ENCODE measurements at regions not wholly inside any gene's neighbourhood (a gene's known extent, or its start where the extent isn't known, plus 50 kb on each side); places are given as distances from the start of the nearest gene placed in this dataset.

DNA sequence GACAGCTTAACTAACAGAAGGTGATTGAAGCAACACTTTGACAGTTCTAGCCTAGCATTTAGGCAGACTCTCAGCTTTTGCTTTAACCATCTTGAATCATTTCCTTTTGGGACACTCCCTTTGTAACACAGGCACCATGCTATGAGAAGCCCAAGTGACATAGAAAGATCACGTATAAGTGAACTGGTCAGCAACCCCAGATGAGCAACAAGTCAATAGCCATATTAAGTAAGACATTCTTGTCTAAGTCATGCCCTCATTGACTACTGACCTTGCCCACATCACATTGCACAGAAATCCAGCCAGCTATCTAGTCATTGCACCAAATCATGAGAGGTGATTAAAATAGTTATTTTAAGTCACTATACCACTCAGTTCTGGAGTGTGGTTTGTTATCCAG lies 476.8 kb downstream of the TRHDE start:
- H4K5ac ChIP-seq (ENCODE audit: insufficient read length, low read depth, low read length), result no peak overlapping the region
- H3K79me1 ChIP-seq (ENCODE audit: low read depth, low read length), result no peaks in the 10 kb centered on the region
- ChIA-PET CTCF (ENCODE audit: partially characterized antibody) (interaction anchor here (0.8 to 1.5 kb wide), 2 partner anchors 9 to 17 kb away, joined by 3 to 4 read pairs; no protein-coding TSS in a partner anchor), POLR2A (ENCODE audit: partially characterized antibody) (no interaction called here)
- H3K4me3 ChIP-seq (ENCODE audit: extremely low read depth in 1 of 4, insufficient read depth in 2 of 4, low read depth in 3 of 4, low read length in 4 of 4), result no peak overlapping the region
- no peaks in the 10 kb centered on the region for H3K4me1 ChIP-seq (replicated peaks in 1 of 4; ENCODE audit: control insufficient read depth in 3 of 4, insufficient read depth in 4 of 4, low read length in 3 of 4)
- H3K56ac ChIP-seq (replicated peaks; ENCODE audit: insufficient read length, low read depth, low read length), result no peak overlapping the region
- no peak overlapping the region for H2BK12ac ChIP-seq (ENCODE audit: low read depth, low read length)
- FAIRE-seq, result no peak
- no peaks in the 10 kb centered on the region for H3K27me3 ChIP-seq (replicated peaks in 1 of 4; ENCODE audit: control insufficient read depth in 3 of 4, extremely low read depth in 1 of 4, insufficient read depth in 3 of 4, low read length in 3 of 4)
- H2AFZ ChIP-seq (ENCODE audit: low read length), result no peak overlapping the region
- no peak for TF ChIP-seq JUN (IDR thresholded peaks at IDR 0.05; ENCODE audit: low read depth, low read length)
- no peaks in the 10 kb centered on the region for H3K9me3 ChIP-seq (ENCODE audit: insufficient read depth in 2 of 2, low read depth in 1 of 2, low read length in 1 of 2)
- H2BK120ac ChIP-seq (replicated peaks; ENCODE audit: low read depth, low read length), result no peak overlapping the region
- no peak overlapping the region for H3K18ac ChIP-seq (ENCODE audit: extremely low read depth, low read length)
- H3K23me2 ChIP-seq (ENCODE audit: low read depth, low read length), result no peaks in the 10 kb centered on the region
- no peak overlapping the region for H3K9ac ChIP-seq (replicated peaks in 1 of 4; ENCODE audit: extremely low read depth in 1 of 4, low read depth in 3 of 4, low read length in 3 of 4)
- no peak overlapping the region for H3K4me2 ChIP-seq (ENCODE audit: insufficient read depth in 1 of 2, low read depth in 2 of 2, low read length in 2 of 2)
- H4K20me1 ChIP-seq (replicated peaks in 1 of 2; ENCODE audit: control insufficient read depth in 1 of 2, insufficient read depth in 2 of 2, low read length in 2 of 2), result no peaks in the 10 kb centered on the region
- H2BK15ac ChIP-seq (ENCODE audit: low read length), result no peak overlapping the region
- no peak overlapping the region for H2AK5ac ChIP-seq (ENCODE audit: low read depth, low read length)
- H4K8ac ChIP-seq (ENCODE audit: extremely low read depth, insufficient read depth, low read length), result no peak overlapping the region
- no peak overlapping the region for H3K4ac ChIP-seq (replicated peaks; ENCODE audit: insufficient read length, low read depth, low read length)
- no peak overlapping the region for H2BK5ac ChIP-seq (ENCODE audit: low read depth, low read length)
- no peak overlapping the region for H4K91ac ChIP-seq (replicated peaks; ENCODE audit: insufficient read length, low read length)
- WGBS, 2 experiments (ENCODE audit: extremely low coverage in 1 of 2, insufficient coverage in 1 of 2, insufficient read length in 1 of 2, insufficient replicate concordance in 2 of 2, low coverage in 1 of 2, low lambda C conversion rate in 2 of 2, missing lambda C conversion rate in 1 of 2), result 89% methylated on average over 1 of the region's 1 CpG; no CpG with 5 or more reads in 1 of the 2 experiments
- no peak overlapping the region for H3K23ac ChIP-seq (ENCODE audit: insufficient read length)
- H2BK20ac ChIP-seq (ENCODE audit: low read length), result no peak overlapping the region
- H3K14ac ChIP-seq (ENCODE audit: insufficient read length), result no peak overlapping the region
- no peak overlapping the region for H3K27ac ChIP-seq (ENCODE audit: low read depth, low read length)
- no peaks in the 10 kb centered on the region for H3K79me2 ChIP-seq (ENCODE audit: control insufficient read depth in 1 of 2, insufficient read depth in 2 of 2, low read length in 2 of 2)
- no peaks in the 10 kb centered on the region for H3K36me3 ChIP-seq (ENCODE audit: control insufficient read depth in 2 of 4, insufficient read depth in 4 of 4, low read length in 3 of 4)
- DNase-seq (ENCODE audit: low read depth in 1 of 2, low spot score in 2 of 2), result no peak

Data from H1 (cell line).